ENCODE measurements at regions not wholly inside any gene's neighbourhood (a gene's known extent, or its start where the extent isn't known, plus 50 kb on each side); places are given as distances from the start of the nearest gene placed in this dataset.
"Not testable (repeated sequence)": the region's sequence is repeated elsewhere in the genome, so short reads cannot be mapped to it uniquely, and the experiment has no call there.

GRCh38 chr18:5830902-5831301 lies 64.4 kb downstream of the TMEM200C start:
- H3K27ac ChIP-seq (ENCODE audit: low read length); DNase-seq; H3K4me1 ChIP-seq (ENCODE audit: control insufficient read depth, insufficient read depth, low read length); H3K27ac Mint-ChIP-seq; H3K27me3 ChIP-seq (ENCODE audit: control insufficient read depth, insufficient read depth, low read length); H3K36me3 ChIP-seq (ENCODE audit: control insufficient read depth, insufficient read depth, low read length); H3K4me1 Mint-ChIP-seq; H3K4me3 Mint-ChIP-seq; H3K9me3 Mint-ChIP-seq; intact Hi-C loops (cut with micrococcal nuclease); H3K9me3 ChIP-seq (ENCODE audit: control insufficient read depth, insufficient read depth, low read length); H3K36me3 Mint-ChIP-seq; ATAC-seq; H3K4me3 ChIP-seq (ENCODE audit: low read length); H3K27me3 Mint-ChIP-seq (ENCODE audit: low read depth in 2 of 2): not testable (repeated sequence)
- WGBS (ENCODE audit: insufficient coverage), result 94% methylated on average over 1 of the region's 1 CpG

GRCh38 chr18:5828913-5829312 lies 66.4 kb downstream of the TMEM200C start:
- ATAC-seq (no peak), DNase-seq (no peak)
- no peak for TF ChIP-seq CTCF (IDR thresholded peaks at IDR 0.05)
- Histone ChIP-seq H3K27ac (ENCODE audit: low read length) (no peak overlapping the region), H3K4me1 (ENCODE audit: control insufficient read depth, insufficient read depth, low read length) (no peaks in the 10 kb centered on the region), H3K4me3 (ENCODE audit: low read length) (no peak overlapping the region), H3K27me3 (ENCODE audit: control insufficient read depth, insufficient read depth, low read length) (no peaks in the 10 kb centered on the region), H3K36me3 (ENCODE audit: control insufficient read depth, insufficient read depth, low read length) (no peaks in the 10 kb centered on the region), H3K9me3 (ENCODE audit: control insufficient read depth, insufficient read depth, low read length) (no peaks in the 10 kb centered on the region)
- intact Hi-C loops (cut with micrococcal nuclease), result no loop called here
- Mint-ChIP-seq H3K27me3 (ENCODE audit: low read depth in 2 of 2) (peaks cover 0 to 4% of the 10 kb centered on the region in 2 donors), H3K4me3 (no peak overlapping the region), H3K9me3 (peaks cover 0 to 3% of the 10 kb centered on the region in 2 donors), H3K4me1 (no peaks in the 10 kb centered on the region), H3K36me3 (no peaks in the 10 kb centered on the region), H3K27ac (no peak overlapping the region)
- 80% methylated on average over 1 of the region's 1 CpG for WGBS (ENCODE audit: insufficient coverage)

- no peak for ATAC-seq
- Histone ChIP-seq H3K9me3 (ENCODE audit: control insufficient read depth, insufficient read depth, low read length) (no peaks in the 10 kb centered on the region), H3K4me3 (ENCODE audit: low read length) (no peak overlapping the region), H3K27ac (ENCODE audit: low read length) (no peak overlapping the region), H3K36me3 (ENCODE audit: control insufficient read depth, insufficient read depth, low read length) (no peaks in the 10 kb centered on the region), H3K4me1 (ENCODE audit: control insufficient read depth, insufficient read depth, low read length) (no peaks in the 10 kb centered on the region), H3K27me3 (ENCODE audit: control insufficient read depth, insufficient read depth, low read length) (no peaks in the 10 kb centered on the region)
- 84% methylated on average over 3 of the region's 4 CpGs for WGBS (ENCODE audit: insufficient coverage)
- TF ChIP-seq CTCF (IDR thresholded peaks at IDR 0.05), result no peak
- Mint-ChIP-seq H3K4me1 (no peaks in the 10 kb centered on the region), H3K27me3 (ENCODE audit: low read depth in 2 of 2) (peaks cover 0 to 3% of the 10 kb centered on the region in 2 donors), H3K27ac (no peak overlapping the region), H3K36me3 (no peaks in the 10 kb centered on the region), H3K9me3 (peaks cover 0 to under 1% of the 10 kb centered on the region in 2 donors), H3K4me3 (no peak overlapping the region)
- intact Hi-C loops (cut with micrococcal nuclease), result no loop called here
- DNase-seq, result no peak
Measured at GRCh38 chr18:5825663-5826062, 69.7 kb downstream of the TMEM200C start.

- Mint-ChIP-seq H3K27ac (no peak overlapping the region), H3K9me3 (no peaks in the 10 kb centered on the region), H3K27me3 (ENCODE audit: low read depth in 2 of 2) (peaks cover 0 to 2% of the 10 kb centered on the region in 2 donors), H3K36me3 (no peaks in the 10 kb centered on the region), H3K4me3 (no peak overlapping the region), H3K4me1 (no peaks in the 10 kb centered on the region)
- H3K27me3 ChIP-seq (ENCODE audit: control insufficient read depth, insufficient read depth, low read length), result no peaks in the 10 kb centered on the region
- 52% methylated on average over 5 of the region's 5 CpGs for WGBS (ENCODE audit: insufficient coverage)
- no peak overlapping the region for H3K27ac ChIP-seq (ENCODE audit: low read length)
- no peaks in the 10 kb centered on the region for H3K9me3 ChIP-seq (ENCODE audit: control insufficient read depth, insufficient read depth, low read length)
- ATAC-seq, result no peak
- intact Hi-C loops (cut with micrococcal nuclease), result no loop called here
- H3K36me3 ChIP-seq (ENCODE audit: control insufficient read depth, insufficient read depth, low read length), result no peaks in the 10 kb centered on the region
- H3K4me1 ChIP-seq (ENCODE audit: control insufficient read depth, insufficient read depth, low read length), result no peaks in the 10 kb centered on the region
- no peak for TF ChIP-seq CTCF (IDR thresholded peaks at IDR 0.05)
- DNase-seq, result no peak
- H3K4me3 ChIP-seq (ENCODE audit: low read length), result no peak overlapping the region
Measured at GRCh38 chr18:5824370-5824984, 70.8 kb downstream of the TMEM200C start.
